ENCODE measurements at regions not wholly inside any gene's neighbourhood (a gene's known extent, or its start where the extent isn't known, plus 50 kb on each side); places are given as distances from the start of the nearest gene placed in this dataset.

DNA sequence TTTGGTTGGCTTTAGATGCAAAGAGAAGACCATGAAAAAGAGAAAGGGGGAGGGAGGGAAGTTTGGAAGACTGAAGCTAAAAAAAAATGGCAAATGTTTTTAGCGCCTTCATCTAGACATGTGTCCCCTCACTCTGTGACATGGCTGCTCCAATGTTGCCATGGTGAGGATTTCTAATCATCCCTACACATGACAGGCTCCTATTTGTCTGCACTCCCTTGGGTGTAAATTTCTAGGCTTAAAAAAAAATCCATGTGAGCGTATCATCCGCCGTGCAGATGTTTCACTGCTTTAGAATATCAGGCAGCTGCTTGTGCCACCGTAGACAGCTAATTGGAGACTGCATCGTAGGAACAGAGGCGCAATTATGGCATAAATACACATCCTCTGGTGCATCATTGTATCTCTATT is 761.1 kb upstream of the MMS22L start:
- Histone ChIP-seq H3K4me3 (no peak overlapping the region), H3K27ac (no peak overlapping the region), H3K36me3 (no peaks in the 10 kb centered on the region), H3K9me3 (no peaks in the 10 kb centered on the region), H3K4me1 (no peaks in the 10 kb centered on the region), H3K27me3 (no peaks in the 10 kb centered on the region)
- no peak for TF ChIP-seq POLR2A (IDR thresholded peaks at IDR 0.05)
- TF ChIP-seq, protein P1, sequence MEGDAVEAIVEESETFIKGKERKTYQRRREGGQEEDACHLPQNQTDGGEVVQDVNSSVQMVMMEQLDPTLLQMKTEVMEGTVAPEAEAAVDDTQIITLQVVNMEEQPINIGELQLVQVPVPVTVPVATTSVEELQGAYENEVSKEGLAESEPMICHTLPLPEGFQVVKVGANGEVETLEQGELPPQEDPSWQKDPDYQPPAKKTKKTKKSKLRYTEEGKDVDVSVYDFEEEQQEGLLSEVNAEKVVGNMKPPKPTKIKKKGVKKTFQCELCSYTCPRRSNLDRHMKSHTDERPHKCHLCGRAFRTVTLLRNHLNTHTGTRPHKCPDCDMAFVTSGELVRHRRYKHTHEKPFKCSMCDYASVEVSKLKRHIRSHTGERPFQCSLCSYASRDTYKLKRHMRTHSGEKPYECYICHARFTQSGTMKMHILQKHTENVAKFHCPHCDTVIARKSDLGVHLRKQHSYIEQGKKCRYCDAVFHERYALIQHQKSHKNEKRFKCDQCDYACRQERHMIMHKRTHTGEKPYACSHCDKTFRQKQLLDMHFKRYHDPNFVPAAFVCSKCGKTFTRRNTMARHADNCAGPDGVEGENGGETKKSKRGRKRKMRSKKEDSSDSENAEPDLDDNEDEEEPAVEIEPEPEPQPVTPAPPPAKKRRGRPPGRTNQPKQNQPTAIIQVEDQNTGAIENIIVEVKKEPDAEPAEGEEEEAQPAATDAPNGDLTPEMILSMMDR (IDR thresholded peaks at IDR 0.05) = no peak
- no peak for DNase-seq

DNA sequence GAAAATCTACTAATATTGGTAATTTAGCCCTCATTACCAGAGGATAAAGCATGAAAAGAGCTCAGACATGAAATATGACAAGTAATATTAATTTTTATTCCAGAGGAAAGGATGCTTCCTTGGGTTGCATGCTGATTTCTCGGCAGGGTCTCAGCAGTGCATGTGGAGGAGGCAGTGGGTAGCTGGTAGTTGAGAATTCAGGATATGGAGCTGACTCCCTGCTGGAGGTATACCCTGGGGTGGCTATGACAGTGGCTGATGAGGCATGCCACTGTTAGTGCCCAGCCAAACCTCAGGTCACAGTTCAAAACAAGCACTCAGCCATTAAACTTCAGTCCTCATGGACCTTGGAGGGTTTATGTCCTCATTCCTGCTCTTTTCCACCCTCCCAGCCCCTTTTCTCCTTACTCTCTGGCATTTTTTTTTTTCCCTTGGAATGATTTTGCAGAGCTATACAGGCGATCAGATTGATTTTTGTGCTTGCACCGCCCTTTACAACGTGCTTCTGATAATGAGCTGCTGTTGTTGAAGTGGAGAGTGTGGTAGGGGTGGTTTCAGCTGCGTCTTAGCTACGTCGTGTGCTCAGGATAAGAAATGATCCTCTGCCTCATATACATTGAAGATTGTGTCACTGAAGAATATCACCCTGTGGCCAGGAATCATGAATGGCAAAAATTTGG is 761.9 kb upstream of the MMS22L start:
- no peaks in the 10 kb centered on the region for H3K4me1 ChIP-seq
- no peaks in the 10 kb centered on the region for H3K36me3 ChIP-seq
- no peak for TF ChIP-seq POLR2A (IDR thresholded peaks at IDR 0.05)
- TF ChIP-seq, protein P1 (IDR thresholded peaks at IDR 0.05) = no peak
- no peak for DNase-seq
- H3K27ac ChIP-seq = no peak overlapping the region
- no peaks in the 10 kb centered on the region for H3K9me3 ChIP-seq
- H3K4me3 ChIP-seq = no peak overlapping the region
- no peaks in the 10 kb centered on the region for H3K27me3 ChIP-seq

GRCh38 chr6:98047164-98047563 is 764.1 kb upstream of the MMS22L start:
- Histone ChIP-seq H3K27me3 (no peaks in the 10 kb centered on the region), H3K36me3 (no peaks in the 10 kb centered on the region), H3K27ac (no peak overlapping the region), H3K9me3 (no peaks in the 10 kb centered on the region), H3K4me1 (no peaks in the 10 kb centered on the region), H3K4me3 (no peak overlapping the region)
- TF ChIP-seq, protein P1 (IDR thresholded peaks at IDR 0.05) = no peak
- no peak for TF ChIP-seq POLR2A (IDR thresholded peaks at IDR 0.05)
- DNase-seq = no peak

DNA sequence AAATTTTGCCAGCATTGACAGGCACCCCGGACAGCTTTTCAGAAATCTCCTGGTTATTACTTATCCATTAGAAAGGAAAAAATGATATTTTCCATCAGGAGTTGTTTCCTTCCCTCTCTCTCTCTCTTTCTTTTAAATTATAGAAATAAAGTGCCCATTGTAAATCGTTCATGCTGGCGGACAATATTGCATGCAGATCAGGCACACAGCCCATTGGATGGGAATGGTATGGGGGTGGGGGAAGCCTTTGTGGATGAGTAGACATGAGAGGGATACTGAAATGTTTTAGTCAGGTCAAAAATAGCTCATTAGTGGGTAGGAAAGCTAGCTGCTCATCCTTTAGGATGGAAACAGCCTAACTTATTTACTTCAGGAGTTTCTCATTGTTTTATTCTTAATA is 764.9 kb upstream of the MMS22L start:
- H3K27ac ChIP-seq = no peak overlapping the region
- no peak for TF ChIP-seq POLR2A (IDR thresholded peaks at IDR 0.05)
- TF ChIP-seq, protein P1 (IDR thresholded peaks at IDR 0.05) = no peak
- H3K4me3 ChIP-seq = no peak overlapping the region
- no peaks in the 10 kb centered on the region for H3K36me3 ChIP-seq
- H3K27me3 ChIP-seq = no peaks in the 10 kb centered on the region
- H3K4me1 ChIP-seq = no peaks in the 10 kb centered on the region
- no peaks in the 10 kb centered on the region for H3K9me3 ChIP-seq
- DNase-seq = no peak

GRCh38 chr6:98054453-98054852 is 771.4 kb upstream of the MMS22L start:
- Histone ChIP-seq H3K9me3 (no peaks in the 10 kb centered on the region), H3K36me3 (no peaks in the 10 kb centered on the region), H3K27ac (no peak overlapping the region), H3K4me3 (no peak overlapping the region), H3K4me1 (no peaks in the 10 kb centered on the region), H3K27me3 (no peaks in the 10 kb centered on the region)
- TF ChIP-seq, protein P1 (IDR thresholded peaks at IDR 0.05) = no peak
- TF ChIP-seq POLR2A (IDR thresholded peaks at IDR 0.05) = no peak
- no peak for DNase-seq

DNA sequence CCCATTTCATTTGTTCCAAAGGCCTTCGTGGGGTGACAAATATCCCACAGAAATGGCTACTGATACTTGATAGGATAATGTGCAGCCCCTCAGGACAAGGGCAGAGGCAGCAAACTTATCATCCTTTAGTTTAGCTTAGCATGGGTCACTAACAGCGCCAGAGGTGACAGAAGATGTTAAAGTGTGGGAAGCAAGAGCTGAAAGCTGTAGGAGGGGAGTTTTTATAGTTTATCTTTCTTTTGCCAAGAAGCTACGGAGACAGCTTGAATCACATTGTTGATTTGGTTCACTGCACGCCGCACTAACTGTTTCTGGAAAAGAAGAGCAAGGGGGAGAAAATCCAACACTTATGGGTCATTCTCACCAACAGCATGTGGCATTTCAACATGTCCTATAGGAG is 773.9 kb upstream of the MMS22L start:
- H3K4me3 ChIP-seq = no peak overlapping the region

More for the DNA sequence above, 773.9 kb upstream of the MMS22L start:
- TF ChIP-seq, protein P1 (IDR thresholded peaks at IDR 0.05) = no peak
- no peak for TF ChIP-seq POLR2A (IDR thresholded peaks at IDR 0.05)
- Histone ChIP-seq H3K27me3 (no peaks in the 10 kb centered on the region), H3K27ac (no peak overlapping the region), H3K36me3 (no peaks in the 10 kb centered on the region), H3K4me1 (no peaks in the 10 kb centered on the region), H3K9me3 (no peaks in the 10 kb centered on the region)
- DNase-seq = no peak
